ENCODE measurements at regions not wholly inside any gene's neighbourhood (a gene's known extent, or its start where the extent isn't known, plus 50 kb on each side); places are given as distances from the start of the nearest gene placed in this dataset.

- Histone ChIP-seq H3K9me2 (ENCODE audit: low read depth, low read length) (no peaks in the 10 kb centered on the region), H3K4me1 (ENCODE audit: insufficient read depth, low read length, severe bottlenecking) (no peaks in the 10 kb centered on the region), H4K20me1 (ENCODE audit: insufficient read depth, low read length) (no peaks in the 10 kb centered on the region), H3K79me2 (ENCODE audit: insufficient read depth, low read length) (no peaks in the 10 kb centered on the region), H3K27ac (ENCODE audit: low read depth, low read length, poor library complexity, severe bottlenecking) (no peak overlapping the region), H3K36me3 (ENCODE audit: insufficient read depth, low read length) (no peaks in the 10 kb centered on the region), H3F3A (ENCODE audit: insufficient read depth, low read length) (no peaks in the 10 kb centered on the region), H3K9me3 (ENCODE audit: low read length) (peaks cover 3% of the 10 kb centered on the region; the same call in 1 of the 2 replicates), H2AFZ (ENCODE audit: low read length) (no peak overlapping the region), H3K27me3 (ENCODE audit: insufficient read depth, low read length) (no peaks in the 10 kb centered on the region), H3K4me3 (ENCODE audit: low read depth, low read length, poor library complexity, severe bottlenecking) (no peak overlapping the region), H3K9ac (ENCODE audit: low read length) (no peak overlapping the region), H3K4me2 (ENCODE audit: low read length) (no peak overlapping the region)
- TF ChIP-seq CTCF (IDR thresholded peaks at IDR 0.05; ENCODE audit: low read length) (no peak), EZH2 (IDR thresholded peaks at IDR 0.05; ENCODE audit: borderline replicate concordance, low read length) (no peak)
Measured at GRCh38 chr3:127337911-127338531, 50.2 kb upstream of the PRR20G start.

All from OCI-LY1 (cell line).